Left ventricle myocardium inferior (tissue), 1 donor: ENCODE measurements at regions not wholly inside any gene's neighbourhood (a gene's known extent, or its start where the extent isn't known, plus 50 kb on each side); places are given as distances from the start of the nearest gene placed in this dataset.

ENCODE experiments used
- DNase-seq: peaks from one replicate; pipeline ENCODE4 v3.0.0-alpha.2; 2020
- H3K27ac ChIP-seq: fragments of 200-600 bp; replicated peaks from 2 replicates; pipeline ENCODE4 v1.8.0; 2021
- H3K27me3 ChIP-seq: fragments of 200-600 bp; 2 replicates; pipeline ENCODE4 v1.8.0; 2021; ENCODE audit warnings: low read depth
- H3K36me3 ChIP-seq: fragments of 200-600 bp; 2 replicates; pipeline ENCODE4 v1.8.0; 2021
- H3K4me1 ChIP-seq: fragments of 200-600 bp; 2 replicates; pipeline ENCODE4 v1.8.0; 2021
- H3K4me3 ChIP-seq: fragments of 200-600 bp; 2 replicates; pipeline ENCODE4 v1.8.0; 2021; ENCODE audit warnings: mild to moderate bottlenecking, moderate library complexity
- H3K9me3 ChIP-seq: fragments of 200-600 bp; replicated peaks from 2 replicates; pipeline ENCODE4 v1.8.0; 2021
- CTCF ChIP-seq: fragments of 200-600 bp; IDR thresholded peaks from 2 replicates; pipeline ENCODE4 v1.8.0; 2021; ENCODE audit warnings: antibody characterized with exemption, mild to moderate bottlenecking, borderline replicate concordance
- intact Hi-C: fragments of 100-400 bp; cut with micrococcal nuclease; formaldehyde crosslinking; loops from one replicate; pipeline ENCODE4 v1.11.0; 2022
- donor health status: DM: no; HTN: yes; CAD: no; lungs with severe emphysema.

GRCh38 chr4:79253924-79254323, 71.9 kb downstream of the NAA11 start:
- no peak overlapping the region for H3K4me3 ChIP-seq
- H3K9me3 ChIP-seq: no peaks in the 10 kb centered on the region
- TF ChIP-seq CTCF: no peak
- H3K36me3 ChIP-seq: no peaks in the 10 kb centered on the region
- H3K27ac ChIP-seq: no peak overlapping the region
- no peaks in the 10 kb centered on the region for H3K27me3 ChIP-seq
- H3K4me1 ChIP-seq: peaks cover 5% of the 10 kb centered on the region
- no peak for DNase-seq
- intact Hi-C loops: no loop called here

GRCh38 chr4:79253168-79253567, 72.7 kb downstream of the NAA11 start:
- Histone ChIP-seq H3K27ac (no peak overlapping the region), H3K4me1 (peaks cover 4% of the 10 kb centered on the region), H3K27me3 (no peaks in the 10 kb centered on the region), H3K9me3 (no peaks in the 10 kb centered on the region), H3K36me3 (no peaks in the 10 kb centered on the region), H3K4me3 (no peak overlapping the region)
- no peak for DNase-seq
- intact Hi-C loops: no loop called here
- no peak for TF ChIP-seq CTCF

- no peak for TF ChIP-seq CTCF
- DNase-seq: no peak
- Histone ChIP-seq H3K4me3 (no peak overlapping the region), H3K4me1 (no peaks in the 10 kb centered on the region), H3K9me3 (no peaks in the 10 kb centered on the region), H3K27me3 (no peaks in the 10 kb centered on the region), H3K36me3 (no peaks in the 10 kb centered on the region), H3K27ac (no peak overlapping the region)
- intact Hi-C loops: no loop called here
These were observed 75.0 kb downstream of the NAA11 start for GRCh38 chr4:79250887-79251286.

GRCh38 chr4:79249881-79250503, 75.9 kb downstream of the NAA11 start:
- H3K27ac ChIP-seq: no peak overlapping the region
- no peaks in the 10 kb centered on the region for H3K27me3 ChIP-seq
- DNase-seq: no peak
- H3K4me1 ChIP-seq: no peaks in the 10 kb centered on the region
- H3K9me3 ChIP-seq: no peaks in the 10 kb centered on the region
- H3K4me3 ChIP-seq: no peak overlapping the region
- H3K36me3 ChIP-seq: no peaks in the 10 kb centered on the region
- TF ChIP-seq CTCF: no peak
- intact Hi-C loops: no loop called here

- Histone ChIP-seq H3K36me3 (no peaks in the 10 kb centered on the region), H3K4me1 (no peaks in the 10 kb centered on the region), H3K4me3 (no peak overlapping the region), H3K9me3 (no peaks in the 10 kb centered on the region), H3K27me3 (no peaks in the 10 kb centered on the region), H3K27ac (no peak overlapping the region)
- TF ChIP-seq CTCF: no peak
- intact Hi-C loops: no loop called here
- no peak for DNase-seq
These were observed 77.3 kb downstream of the NAA11 start for GRCh38 chr4:79248610-79249009.
